IPS-20b (cell line): ENCODE measurements at regions not wholly inside any gene's neighbourhood (a gene's known extent, or its start where the extent isn't known, plus 50 kb on each side); places are given as distances from the start of the nearest gene placed in this dataset.

Experiments used
- H3K27ac ChIP-seq: one replicate; pipeline ENCODE4 v1.5.1; 2013; ENCODE audit warnings: low read length
- H3K27me3 ChIP-seq: 2 replicates; pipeline ENCODE4 v1.6.1; 2013; ENCODE audit warnings: mild to moderate bottlenecking, low read length, inconsistent platforms; ENCODE audit not compliant: insufficient read depth
- H3K36me3 ChIP-seq: 2 replicates; pipeline ENCODE4 v1.6.1; 2013; ENCODE audit warnings: low read depth, mild to moderate bottlenecking, inconsistent platforms, low read length, moderate library complexity; ENCODE audit not compliant: insufficient read depth
- H3K4me1 ChIP-seq: 2 replicates; pipeline ENCODE4 v1.6.1; 2013; ENCODE audit warnings: mild to moderate bottlenecking, control low read depth, inconsistent platforms, low read length, moderate library complexity; ENCODE audit not compliant: insufficient read depth
- H3K4me3 ChIP-seq: 2 replicates; pipeline ENCODE4 v1.5.1; 2013; ENCODE audit warnings: mild to moderate bottlenecking, low read length, inconsistent platforms
- H3K9ac ChIP-seq: 2 replicates; pipeline ENCODE4 v1.6.1; 2013; ENCODE audit warnings: low read depth, mild to moderate bottlenecking, inconsistent platforms, low read length, moderate library complexity
- H3K9me3 ChIP-seq: 2 replicates; pipeline ENCODE4 v1.6.1; 2013; ENCODE audit warnings: mild to moderate bottlenecking, low read depth, low read length, inconsistent platforms; ENCODE audit not compliant: insufficient read depth

GRCh38 chr11:128246810-128247594 is 340.4 kb downstream of the ETS1 start:
- no peaks in the 10 kb centered on the region for H3K4me1 ChIP-seq
- H3K9me3 ChIP-seq, result no peaks in the 10 kb centered on the region
- no peaks in the 10 kb centered on the region for H3K36me3 ChIP-seq
- H3K4me3 ChIP-seq, result no peak overlapping the region
- H3K27ac ChIP-seq, result no peak overlapping the region
- no peak overlapping the region for H3K9ac ChIP-seq
- no peaks in the 10 kb centered on the region for H3K27me3 ChIP-seq

DNA sequence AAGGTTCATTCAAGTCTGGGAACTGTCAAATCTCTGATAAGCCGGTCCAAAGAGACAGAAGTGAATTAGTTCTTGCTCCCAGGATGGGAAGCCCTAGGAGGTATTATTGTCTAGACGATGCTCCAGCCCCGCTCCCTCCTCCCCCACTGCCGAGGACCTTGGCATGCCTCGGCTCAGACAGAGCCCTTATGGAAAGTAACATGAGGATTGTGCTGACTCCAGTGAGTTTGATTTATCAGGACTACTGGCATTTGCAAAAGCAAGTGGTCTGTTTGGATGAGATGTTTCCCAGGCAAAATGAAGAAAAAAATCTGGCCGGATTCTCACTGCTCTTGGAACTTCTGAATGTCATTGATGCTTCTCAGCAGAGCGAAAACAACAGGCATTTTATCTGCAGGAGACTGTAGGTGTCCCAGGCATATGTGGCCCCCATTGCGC is 341.0 kb downstream of the ETS1 start:
- H3K27me3 ChIP-seq, result no peaks in the 10 kb centered on the region
- no peak overlapping the region for H3K27ac ChIP-seq
- H3K9ac ChIP-seq, result no peak overlapping the region
- H3K4me3 ChIP-seq, result no peak overlapping the region
- H3K9me3 ChIP-seq, result no peaks in the 10 kb centered on the region
- H3K36me3 ChIP-seq, result no peaks in the 10 kb centered on the region
- no peaks in the 10 kb centered on the region for H3K4me1 ChIP-seq

DNA sequence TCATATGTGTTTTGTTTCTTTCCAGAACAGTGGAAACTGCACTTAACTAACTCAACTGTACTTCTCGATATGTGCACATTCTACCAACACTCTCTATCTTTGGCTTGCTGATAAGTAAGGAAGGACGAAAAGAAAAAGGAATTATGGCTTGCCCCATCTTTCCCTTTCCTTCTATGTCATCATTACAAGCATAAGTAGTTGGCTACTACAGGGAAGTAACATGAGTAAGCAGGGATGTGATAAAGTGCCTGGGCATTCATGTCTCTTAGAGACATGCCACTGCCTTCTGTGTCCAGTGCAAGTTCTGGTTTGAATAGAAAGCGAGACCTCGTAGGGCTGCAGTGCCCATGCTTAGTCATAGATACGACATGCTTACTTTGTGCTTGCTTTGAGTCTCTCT is 342.5 kb downstream of the ETS1 start:
- no peaks in the 10 kb centered on the region for H3K27me3 ChIP-seq
- H3K4me3 ChIP-seq, result no peak overlapping the region
- H3K36me3 ChIP-seq, result no peaks in the 10 kb centered on the region
- H3K9me3 ChIP-seq, result no peaks in the 10 kb centered on the region
- H3K27ac ChIP-seq, result no peak overlapping the region
- no peaks in the 10 kb centered on the region for H3K4me1 ChIP-seq
- no peak overlapping the region for H3K9ac ChIP-seq

DNA sequence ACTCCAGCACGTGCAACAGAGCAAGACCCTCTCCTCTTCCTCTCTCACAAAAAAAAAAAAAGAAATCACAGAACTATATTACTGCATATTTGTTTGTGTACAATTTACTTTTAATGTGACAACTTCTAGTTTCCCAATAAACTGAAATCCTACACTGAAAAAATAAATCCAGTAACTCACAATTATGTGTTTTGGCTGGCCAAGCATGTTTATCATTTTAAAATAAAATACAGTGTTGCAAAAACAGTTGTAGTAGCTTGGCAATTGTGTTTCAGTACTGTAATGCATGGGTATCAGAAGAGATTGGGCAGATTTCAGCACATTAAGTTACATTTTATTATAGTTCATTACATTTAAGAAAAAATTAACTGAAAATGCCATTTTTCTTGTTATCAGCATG is 344.9 kb downstream of the ETS1 start:
- H3K4me1 ChIP-seq, result no peaks in the 10 kb centered on the region

DNA sequence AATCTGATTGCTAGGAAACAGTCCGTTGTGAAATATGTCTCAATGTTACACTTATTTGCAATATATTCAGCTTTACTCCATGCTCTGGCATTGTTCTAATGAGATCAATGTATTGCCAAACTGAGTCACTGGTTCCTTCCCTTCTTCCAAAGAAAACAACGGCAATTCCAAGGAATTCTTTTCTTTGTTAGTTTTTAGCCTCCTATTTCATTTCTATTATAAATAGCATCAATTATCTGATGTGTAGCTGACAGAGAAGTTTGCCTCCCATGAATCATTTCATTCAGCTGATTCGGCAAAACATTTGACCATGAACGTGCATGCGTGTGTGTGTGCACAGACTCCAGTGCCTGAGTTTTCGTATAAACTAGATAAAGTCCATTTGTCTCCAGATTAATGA is 346.8 kb downstream of the ETS1 start:
- no peak overlapping the region for H3K4me3 ChIP-seq

More for the DNA sequence above, 344.9 kb downstream of the ETS1 start:
- Histone ChIP-seq H3K9ac (no peak overlapping the region), H3K36me3 (no peaks in the 10 kb centered on the region), H3K27me3 (no peaks in the 10 kb centered on the region), H3K9me3 (no peaks in the 10 kb centered on the region), H3K4me3 (no peak overlapping the region), H3K27ac (no peak overlapping the region)

DNA sequence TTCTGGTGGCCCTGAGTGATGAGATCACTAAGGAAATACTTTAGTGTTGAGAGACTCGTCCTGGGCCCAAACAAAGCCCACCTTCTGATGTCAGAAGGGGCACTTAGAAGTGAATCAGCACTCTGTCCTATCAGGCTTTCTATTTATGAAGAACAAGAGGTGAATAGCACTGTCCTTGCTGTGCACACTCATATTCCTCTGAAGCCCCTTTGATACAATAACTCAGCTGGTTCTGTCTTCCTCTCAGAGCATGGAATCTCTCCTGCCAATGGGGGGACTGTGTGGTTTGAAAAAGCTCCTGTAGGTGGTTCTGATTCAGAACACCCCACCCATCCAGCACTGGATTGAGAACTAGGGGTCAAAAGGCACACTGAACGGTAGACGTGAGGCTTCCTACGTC is 348.1 kb downstream of the ETS1 start:
- H3K4me3 ChIP-seq, result no peak overlapping the region
- no peaks in the 10 kb centered on the region for H3K4me1 ChIP-seq
- H3K9ac ChIP-seq, result no peak overlapping the region
- no peaks in the 10 kb centered on the region for H3K27me3 ChIP-seq
- H3K27ac ChIP-seq, result no peak overlapping the region
- H3K9me3 ChIP-seq, result no peaks in the 10 kb centered on the region
- H3K36me3 ChIP-seq, result no peaks in the 10 kb centered on the region

More for the DNA sequence above, 346.8 kb downstream of the ETS1 start:
- H3K27me3 ChIP-seq, result no peaks in the 10 kb centered on the region
- H3K36me3 ChIP-seq, result no peaks in the 10 kb centered on the region
- no peaks in the 10 kb centered on the region for H3K9me3 ChIP-seq
- H3K4me1 ChIP-seq, result no peaks in the 10 kb centered on the region
- no peak overlapping the region for H3K9ac ChIP-seq
- no peak overlapping the region for H3K27ac ChIP-seq

DNA sequence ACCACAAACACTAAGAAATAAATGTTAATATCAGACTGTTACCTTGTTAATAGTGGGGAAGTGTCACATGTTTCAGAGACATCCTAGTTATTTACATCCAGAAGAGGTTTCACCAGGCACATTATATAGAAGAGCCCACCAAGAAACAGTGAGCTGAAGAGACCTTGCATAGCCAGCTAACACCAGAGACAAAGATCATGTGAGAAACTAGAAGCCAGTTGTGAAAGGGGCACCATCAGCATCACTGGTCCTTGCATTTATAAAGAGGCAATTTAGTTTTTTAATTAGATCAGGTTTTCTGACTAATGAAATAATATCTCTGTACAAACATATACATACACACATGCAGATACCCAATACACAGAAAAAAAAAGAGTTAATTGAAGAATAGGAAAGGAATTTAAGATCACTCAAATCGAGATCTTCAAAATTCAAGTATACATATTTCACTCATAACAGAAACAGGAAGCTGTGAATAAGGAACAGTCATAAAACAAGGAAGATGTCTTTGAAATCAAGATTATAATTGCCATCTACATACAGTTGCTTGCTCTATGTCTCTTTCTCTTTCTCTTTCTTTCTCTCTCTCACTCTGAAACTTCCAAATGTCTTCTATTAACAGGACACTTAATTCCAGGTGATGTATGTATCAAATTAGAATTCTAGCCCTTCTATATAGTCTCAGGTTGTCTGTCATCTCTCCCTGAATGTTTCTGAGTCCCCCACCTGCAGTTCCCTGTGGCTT is 348.7 kb downstream of the ETS1 start:
- no peaks in the 10 kb centered on the region for H3K27me3 ChIP-seq
- H3K4me3 ChIP-seq, result no peak overlapping the region
- H3K9ac ChIP-seq, result no peak overlapping the region
- H3K4me1 ChIP-seq, result no peaks in the 10 kb centered on the region
- no peaks in the 10 kb centered on the region for H3K36me3 ChIP-seq
- no peak overlapping the region for H3K27ac ChIP-seq
- no peaks in the 10 kb centered on the region for H3K9me3 ChIP-seq

- H3K9me3 ChIP-seq, result no peaks in the 10 kb centered on the region
- H3K4me1 ChIP-seq, result no peaks in the 10 kb centered on the region
- no peaks in the 10 kb centered on the region for H3K36me3 ChIP-seq
- no peak overlapping the region for H3K9ac ChIP-seq
- no peak overlapping the region for H3K4me3 ChIP-seq
- H3K27ac ChIP-seq, result no peak overlapping the region
- H3K27me3 ChIP-seq, result no peaks in the 10 kb centered on the region
Observed at GRCh38 chr11:128236506-128237498, 350.6 kb downstream of the ETS1 start.

- no peaks in the 10 kb centered on the region for H3K9me3 ChIP-seq
- no peaks in the 10 kb centered on the region for H3K36me3 ChIP-seq
- H3K4me3 ChIP-seq, result no peak overlapping the region
Observed at GRCh38 chr11:128235958-128236357, 351.4 kb downstream of the ETS1 start.

GRCh38 chr11:128235426-128235825 is 351.9 kb downstream of the ETS1 start:
- Histone ChIP-seq H3K9ac (no peak overlapping the region), H3K27me3 (no peaks in the 10 kb centered on the region), H3K4me1 (no peaks in the 10 kb centered on the region), H3K4me3 (no peak overlapping the region), H3K27ac (no peak overlapping the region), H3K36me3 (no peaks in the 10 kb centered on the region), H3K9me3 (no peaks in the 10 kb centered on the region)

More at GRCh38 chr11:128235958-128236357, 351.4 kb downstream of the ETS1 start:
- no peaks in the 10 kb centered on the region for H3K4me1 ChIP-seq
- no peak overlapping the region for H3K27ac ChIP-seq
- H3K27me3 ChIP-seq, result no peaks in the 10 kb centered on the region
- no peak overlapping the region for H3K9ac ChIP-seq

DNA sequence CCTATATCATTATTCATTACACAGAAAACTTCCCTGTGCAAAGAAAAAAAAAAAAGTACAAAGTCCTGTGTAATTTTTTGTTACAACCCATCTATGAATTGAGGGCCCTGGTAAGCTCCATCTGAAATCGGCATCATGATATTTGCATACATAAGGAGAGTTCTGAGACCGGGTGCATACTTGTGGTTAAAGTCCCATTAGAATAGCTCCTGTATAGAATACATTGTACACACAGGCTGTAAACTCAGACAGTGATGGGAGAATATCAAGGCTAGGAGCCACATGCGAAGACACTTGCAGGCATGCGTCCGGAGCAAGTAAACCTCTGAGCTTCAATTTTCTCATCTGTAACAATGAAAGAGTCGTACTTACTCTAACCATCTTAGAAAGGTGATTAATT is 353.2 kb downstream of the ETS1 start:
- no peaks in the 10 kb centered on the region for H3K27me3 ChIP-seq
- H3K27ac ChIP-seq, result no peak overlapping the region
- H3K9me3 ChIP-seq, result no peaks in the 10 kb centered on the region
- H3K36me3 ChIP-seq, result no peaks in the 10 kb centered on the region
- no peak overlapping the region for H3K9ac ChIP-seq
- H3K4me3 ChIP-seq, result no peak overlapping the region
- H3K4me1 ChIP-seq, result no peaks in the 10 kb centered on the region
